ENCODE measurements at regions not wholly inside any gene's neighbourhood (a gene's known extent, or its start where the extent isn't known, plus 50 kb on each side); places are given as distances from the start of the nearest gene placed in this dataset.
"Not testable (repeated sequence)": the region's sequence is repeated elsewhere in the genome, so short reads cannot be mapped to it uniquely, and the experiment has no call there.

GRCh38 chr6:170017603-170018320 is 266.3 kb downstream of the ERMARD start:
- DNase-seq (ENCODE audit: low spot score), result no peak

DNA sequence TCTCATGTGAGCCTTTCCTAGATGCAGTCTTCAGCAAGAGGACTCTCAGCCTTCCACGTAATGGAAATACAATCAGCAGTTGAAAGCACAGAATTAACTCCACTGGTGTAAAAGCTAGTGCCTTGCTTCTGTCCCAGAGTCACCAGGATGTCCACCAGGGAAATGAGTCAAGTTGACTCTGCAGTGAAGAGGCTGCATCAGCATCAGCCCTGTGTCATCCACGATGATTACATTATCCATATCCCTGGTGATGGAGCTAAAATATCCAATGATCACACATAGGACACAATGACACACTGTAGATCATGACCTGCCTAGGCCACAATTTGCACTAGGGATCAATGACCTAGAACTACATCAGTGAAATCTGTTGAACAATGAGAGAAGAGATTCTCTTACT is 262.4 kb downstream of the ERMARD start:
- DNase-seq (ENCODE audit: low spot score), result no peak

GRCh38 chr6:170012037-170012330 is 260.6 kb downstream of the ERMARD start:
- no peak for DNase-seq (ENCODE audit: low spot score)

- no peak for DNase-seq (ENCODE audit: low spot score)
These were observed 260.0 kb downstream of the ERMARD start for GRCh38 chr6:170011204-170012036.

DNA sequence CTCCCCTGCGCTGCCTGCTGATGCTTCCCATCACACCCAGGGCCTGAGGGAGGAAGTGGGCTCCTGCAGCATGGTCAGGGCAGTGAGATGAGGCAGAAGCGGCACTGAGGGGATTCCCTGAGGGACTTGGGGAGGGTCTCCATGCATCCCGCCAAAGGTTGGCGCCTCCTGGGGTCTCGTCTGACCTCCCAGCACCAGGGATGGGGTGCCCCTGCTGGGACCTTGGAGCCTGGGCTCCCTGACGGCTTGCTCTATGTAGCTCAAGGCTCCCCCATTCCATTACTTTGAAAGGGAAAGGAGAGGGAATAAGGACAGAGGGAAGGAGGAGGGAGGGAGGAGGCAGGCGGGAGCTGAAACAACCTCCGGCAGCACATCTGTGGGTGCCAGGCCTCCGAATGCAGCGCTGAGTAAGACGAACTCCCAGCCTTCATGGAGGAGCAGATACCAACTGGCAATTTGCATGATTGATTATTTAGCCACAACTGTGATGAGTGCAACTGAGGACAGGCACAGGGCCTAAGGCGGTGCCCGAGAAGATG is 259.3 kb downstream of the ERMARD start:
- DNase-seq (ENCODE audit: low spot score), result no peak

DNA sequence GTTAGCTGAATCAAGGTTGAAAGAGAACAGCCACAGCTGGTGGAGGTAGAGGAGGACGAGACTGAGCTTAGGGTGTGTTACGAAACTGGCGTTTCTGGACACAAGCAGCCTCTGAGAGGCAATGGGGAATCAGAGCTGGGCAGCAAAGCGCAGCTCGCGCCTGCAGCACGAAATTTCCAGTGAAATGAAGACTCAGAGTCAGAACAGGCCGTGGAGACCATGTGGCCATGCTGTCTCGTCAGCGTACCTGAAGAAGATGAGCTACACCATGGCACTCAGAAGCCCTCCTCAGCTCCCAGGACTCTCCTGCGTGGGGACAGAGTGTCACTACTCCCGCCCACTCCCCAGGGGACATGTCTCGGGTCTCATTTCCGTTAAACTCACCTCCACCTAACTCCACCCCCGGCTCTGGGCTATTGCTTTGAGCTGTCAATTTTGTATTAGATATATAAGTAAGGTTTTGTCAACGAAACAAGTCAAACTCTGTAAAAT is 256.9 kb downstream of the ERMARD start:
- no peak for DNase-seq (ENCODE audit: low spot score)

GRCh38 chr6:170007468-170008293 is 256.3 kb downstream of the ERMARD start:
- no peak for DNase-seq (ENCODE audit: low spot score)

GRCh38 chr6:170006900-170007467 is 255.6 kb downstream of the ERMARD start:
- DNase-seq (ENCODE audit: low spot score), result no peak

DNA sequence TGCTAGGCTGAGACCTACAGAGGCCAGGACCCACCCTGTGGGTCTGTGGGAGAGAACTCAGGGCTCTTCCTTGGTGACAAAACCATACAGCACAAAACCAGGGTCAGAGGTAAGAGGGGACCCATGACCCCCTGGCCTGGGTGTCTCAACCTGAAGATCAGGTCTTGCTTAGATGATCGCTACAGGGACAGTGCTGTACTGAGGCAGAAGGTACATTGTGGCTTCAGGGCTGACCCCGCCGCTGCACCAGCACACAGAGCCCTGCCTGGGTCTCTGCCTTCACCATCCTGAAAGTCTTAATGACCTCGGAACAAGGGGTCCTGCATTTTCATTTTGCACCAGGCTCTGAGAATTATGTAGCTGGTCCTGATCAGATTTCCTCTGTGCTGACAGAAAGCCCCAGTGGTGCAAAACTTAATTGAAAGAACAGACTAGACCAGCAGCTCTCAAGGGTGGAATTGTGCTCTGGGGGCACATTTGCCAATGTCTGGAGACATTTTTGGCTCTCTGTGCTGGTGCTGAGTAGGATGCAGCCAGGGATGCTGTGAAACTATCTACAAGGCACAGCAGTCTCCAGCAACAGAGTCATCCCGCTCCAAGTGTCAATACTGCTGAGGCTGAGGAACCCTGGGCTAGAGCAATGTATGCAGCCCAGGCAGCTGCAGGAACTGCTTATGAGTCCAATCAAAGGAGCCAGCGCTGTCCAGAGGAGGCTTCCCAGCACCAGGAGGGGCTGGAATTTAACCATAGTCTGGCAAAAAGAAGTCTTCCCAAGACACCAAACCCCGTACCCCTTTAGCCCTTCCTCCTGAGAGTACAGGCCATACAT is 254.9 kb downstream of the ERMARD start:
- DNase-seq (ENCODE audit: low spot score), result no peak

- no peak for DNase-seq (ENCODE audit: low spot score)
These were observed 254.2 kb downstream of the ERMARD start for GRCh38 chr6:170005665-170006064.

- no peak for DNase-seq (ENCODE audit: low spot score)
These were observed 253.3 kb downstream of the ERMARD start for GRCh38 chr6:170004585-170005210.

GRCh38 chr6:170003451-170004160 is 252.2 kb downstream of the ERMARD start:
- DNase-seq (ENCODE audit: low spot score), result no peak

- DNase-seq (ENCODE audit: low spot score), result no peak
These were observed 251.6 kb downstream of the ERMARD start for GRCh38 chr6:170003027-170003426.

- DNase-seq (ENCODE audit: low spot score), result not testable (repeated sequence)
These were observed 250.4 kb downstream of the ERMARD start for GRCh38 chr6:170001782-170002181.

DNA sequence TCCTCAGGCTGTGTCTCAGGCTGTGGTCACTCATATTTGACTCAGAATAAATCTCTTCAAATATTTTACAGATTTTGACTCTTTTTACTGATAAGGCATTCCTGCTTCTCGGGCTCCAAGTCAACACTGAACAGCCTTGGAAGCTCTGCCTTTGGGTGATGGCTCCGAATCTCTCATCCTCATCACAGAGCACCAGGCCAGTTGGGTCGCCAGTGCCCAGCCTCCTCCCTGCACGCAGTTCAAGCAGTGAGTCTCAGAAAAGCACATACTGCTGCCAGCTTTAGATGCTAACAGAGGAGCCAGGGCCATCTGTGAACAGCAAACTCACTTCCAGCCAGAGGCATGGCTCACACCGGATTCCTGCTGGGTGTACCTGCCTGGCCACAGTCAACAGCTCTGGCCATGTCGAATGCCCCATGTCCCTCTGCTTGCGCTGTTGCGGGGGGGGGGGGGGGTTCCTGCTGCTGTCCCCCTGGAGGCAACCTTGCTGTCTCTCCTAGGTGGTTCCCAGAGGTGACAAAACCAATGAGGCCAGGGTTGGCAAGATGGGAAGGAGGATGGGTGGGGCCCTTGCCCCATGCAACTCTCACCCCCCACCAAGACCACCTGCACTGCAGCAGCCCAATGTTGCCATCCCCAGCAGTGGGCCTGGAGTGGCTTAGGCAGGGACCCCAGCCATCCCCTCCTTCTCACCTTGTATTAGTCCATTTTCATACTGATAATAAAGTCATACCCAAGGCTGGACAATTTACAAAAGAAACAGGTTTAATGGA is 248.8 kb downstream of the ERMARD start:
- no peak for DNase-seq (ENCODE audit: low spot score)

DNA sequence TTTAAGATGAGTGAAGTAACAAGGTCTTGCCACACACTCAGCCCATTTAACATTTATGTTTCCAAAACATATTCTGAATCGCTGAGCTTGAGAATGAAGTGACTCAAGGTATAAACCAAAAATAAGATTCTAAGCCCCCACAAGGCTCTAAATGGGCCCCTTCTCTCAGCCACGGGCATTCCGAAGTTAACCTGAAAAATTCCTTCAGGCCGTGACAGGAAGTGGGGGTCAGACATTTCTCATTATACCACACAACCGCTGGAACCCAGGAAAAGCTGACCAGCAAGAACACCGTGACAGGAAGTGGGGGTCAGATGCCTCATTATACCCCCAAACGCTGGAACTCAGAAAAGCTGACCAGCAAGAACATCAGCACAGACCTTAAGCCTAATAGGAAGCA is 247.9 kb downstream of the ERMARD start:
- no peak for DNase-seq (ENCODE audit: low spot score)

DNA sequence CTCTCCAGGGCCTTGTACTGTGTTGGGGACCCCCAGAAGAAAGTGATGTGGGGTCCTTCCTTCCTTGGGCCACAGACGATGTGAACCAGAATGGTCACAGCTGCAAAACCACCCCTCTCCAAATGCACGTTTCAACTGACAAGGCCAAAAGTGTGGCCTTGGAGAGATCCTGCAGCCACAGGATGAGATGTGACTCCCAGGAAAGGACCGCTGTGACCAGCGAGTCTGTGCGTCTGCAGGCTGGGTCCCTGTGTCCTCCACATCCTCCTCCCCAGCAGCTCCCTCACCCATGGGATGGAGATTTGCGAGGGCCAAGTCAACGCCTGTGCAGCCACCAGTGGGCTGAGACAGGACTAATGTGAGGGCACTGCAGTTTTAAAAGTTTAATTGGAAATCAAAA is 247.0 kb downstream of the ERMARD start:
- DNase-seq (ENCODE audit: low spot score), result no peak

- DNase-seq (ENCODE audit: low spot score), result no peak
These were observed 246.5 kb downstream of the ERMARD start for GRCh38 chr6:169997930-169998218.

GRCh38 chr6:169997187-169997929 is 245.9 kb downstream of the ERMARD start:
- no peak for DNase-seq (ENCODE audit: low spot score)

Measured in AG08396 (cell line).